ENCODE measurements at regions not wholly inside any gene's neighbourhood (a gene's known extent, or its start where the extent isn't known, plus 50 kb on each side); places are given as distances from the start of the nearest gene placed in this dataset.

- ChIA-PET CTCF (interaction anchor here (1.9 kb wide), 1 partner anchor 15 kb away, joined by 7 read pairs; no protein-coding TSS in a partner anchor), POLR2A (no interaction called here)
- no peak for DNase-seq (ENCODE audit: extremely low spot score)
- TF ChIP-seq CTCF (IDR thresholded peaks at IDR 0.05; ENCODE audit: control extremely low read depth, extremely low read depth, low read depth, missing control alignments) = no peak
These were observed 223.2 kb upstream of the C1orf87 start for GRCh38 chr1:60296794-60297193.

GRCh38 chr1:60292140-60292539, 218.6 kb upstream of the C1orf87 start:
- no peak for DNase-seq (ENCODE audit: extremely low spot score)
- ChIA-PET POLR2A (no interaction called here), CTCF (interaction anchor here (1.1 kb wide), 1 partner anchor 11 kb away, joined by 3 read pairs; no protein-coding TSS in a partner anchor)
- no peak for TF ChIP-seq CTCF (IDR thresholded peaks at IDR 0.05; ENCODE audit: control extremely low read depth, extremely low read depth, low read depth, missing control alignments)

GRCh38 chr1:60290393-60290792, 216.8 kb upstream of the C1orf87 start:
- no peak for TF ChIP-seq CTCF (IDR thresholded peaks at IDR 0.05; ENCODE audit: control extremely low read depth, extremely low read depth, low read depth, missing control alignments)
- ChIA-PET POLR2A (no interaction called here), CTCF (interaction anchor here (1.8 kb wide), 1 partner anchor 10 kb away, joined by 11 read pairs; no protein-coding TSS in a partner anchor)
- DNase-seq (ENCODE audit: extremely low spot score) = no peak

GRCh38 chr1:60287536-60287935, 214.0 kb upstream of the C1orf87 start:
- no peak for DNase-seq (ENCODE audit: extremely low spot score)
- TF ChIP-seq CTCF (IDR thresholded peaks at IDR 0.05; ENCODE audit: control extremely low read depth, extremely low read depth, low read depth, missing control alignments) = no peak
- CTCF ChIA-PET = no interaction called here
- POLR2A ChIA-PET = no interaction called here

- CTCF ChIA-PET = interaction anchor here (0.6 kb wide), 1 partner anchor 120 kb away, joined by 3 read pairs; no protein-coding TSS in a partner anchor
- no peak for TF ChIP-seq CTCF (IDR thresholded peaks at IDR 0.05; ENCODE audit: control extremely low read depth, extremely low read depth, low read depth, missing control alignments)
- POLR2A ChIA-PET = no interaction called here
- no peak for DNase-seq (ENCODE audit: extremely low spot score)
These were observed 210.1 kb upstream of the C1orf87 start for GRCh38 chr1:60283690-60284089.

GRCh38 chr1:60281360-60281932, 207.9 kb upstream of the C1orf87 start:
- TF ChIP-seq CTCF (IDR thresholded peaks at IDR 0.05; ENCODE audit: control extremely low read depth, extremely low read depth, low read depth, missing control alignments) = peak; percentile 43
- ChIA-PET POLR2A (no interaction called here), CTCF (interaction anchor here (0.7 to 2.8 kb wide), 12 partner anchors 8 to 1307 kb away, joined by 3 to 29 read pairs (median 6); no protein-coding TSS in a partner anchor)
- peak; percentile 34 for DNase-seq (ENCODE audit: extremely low spot score)
